MCF 10A (cell line): ENCODE measurements at regions not wholly inside any gene's neighbourhood (a gene's known extent, or its start where the extent isn't known, plus 50 kb on each side); places are given as distances from the start of the nearest gene placed in this dataset.

Experiments
- BruUV-seq: library from RNA; stranded (reverse); fragments of 400-500 nt; replicated peaks from 2 replicates; lab custom pipeline; 2021; lab: Mats Ljungman, UMichigan
- CTCF ChIA-PET: fragments of 300-600 bp; sonication (Branson Sonifier 250); formaldehyde crosslinking; extraction: SDS; loops from one replicate; lab custom pipeline; 2021; ENCODE audit warnings: antibody characterized with exemption, inconsistent platforms; lab: Yijun Ruan, JAX
- POLR2A ChIA-PET: fragments of 300-600, 350-650 bp; sonication (Branson Sonifier 250); formaldehyde crosslinking; extraction: SDS; loops from one replicate; lab custom pipeline; 2020; ENCODE audit warnings: antibody characterized with exemption, inconsistent platforms; lab: Yijun Ruan, JAX
- DNase-seq: peaks from one replicate; pipeline ENCODE4 v3.0.0-alpha.2; 2018; ENCODE audit not compliant: unreplicated experiment
- H3K27ac Mint-ChIP-seq: one replicate; pipeline ENCODE4 v1.8.0; 2022; ENCODE audit warnings: mild to moderate bottlenecking, low read depth, mixed read lengths; ENCODE audit not compliant: unreplicated experiment
- H3K27me3 Mint-ChIP-seq: one replicate; pipeline ENCODE4 v1.8.0; 2022; ENCODE audit warnings: mixed read lengths; ENCODE audit not compliant: insufficient read depth, unreplicated experiment
- H3K36me3 Mint-ChIP-seq: one replicate; pipeline ENCODE4 v1.8.0; 2022; ENCODE audit warnings: mild to moderate bottlenecking, moderate library complexity, mixed read lengths; ENCODE audit not compliant: insufficient read depth, unreplicated experiment
- H3K4me1 Mint-ChIP-seq: one replicate; pipeline ENCODE4 v1.8.0; 2022; ENCODE audit warnings: mixed read lengths; ENCODE audit not compliant: insufficient read depth, unreplicated experiment
- H3K4me3 Mint-ChIP-seq: one replicate; pipeline ENCODE4 v1.8.0; 2022; ENCODE audit warnings: mild to moderate bottlenecking, moderate library complexity, mixed read lengths; ENCODE audit not compliant: unreplicated experiment
- H3K9me3 Mint-ChIP-seq: one replicate; pipeline ENCODE4 v1.8.0; 2022; ENCODE audit warnings: mixed read lengths; ENCODE audit not compliant: unreplicated experiment
- CTCF ChIP-seq: fragments of 200-600 bp; IDR thresholded peaks from one replicate; pipeline ENCODE4 v1.8.0; 2022; ENCODE audit warnings: antibody characterized with exemption, mild to moderate bottlenecking; ENCODE audit not compliant: unreplicated experiment
- intact Hi-C: fragments of 100-400 bp; cut with micrococcal nuclease; formaldehyde crosslinking; loops from 2 replicates; pipeline ENCODE4 v1.14.1; 2022

DNA sequence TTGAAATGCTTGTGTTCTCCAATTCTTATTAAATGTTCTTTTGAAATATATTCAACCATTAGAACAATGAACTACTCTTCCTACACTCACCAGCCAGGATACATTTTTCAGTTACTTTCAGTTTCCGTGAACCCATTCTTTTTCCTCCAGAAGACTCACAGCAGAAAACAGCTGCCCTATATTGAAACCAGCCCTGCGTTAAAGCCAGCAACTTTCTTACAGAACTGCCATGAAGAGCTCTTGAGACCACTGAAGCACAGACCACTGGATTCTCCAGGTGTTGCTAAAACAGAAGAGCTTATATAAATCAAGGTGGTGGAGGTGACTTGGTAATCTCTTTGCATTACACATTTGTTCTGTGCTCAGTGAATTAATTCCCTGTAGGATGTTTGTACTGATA, 365.9 kb upstream of the C9orf72 start:
- DNase-seq: no peak
- H3K9me3 Mint-ChIP-seq: no peaks in the 10 kb centered on the region
- ChIA-PET CTCF (no interaction called here), POLR2A (no interaction called here)
- no peak overlapping the region for H3K27ac Mint-ChIP-seq
- peaks cover 36% of the 10 kb centered on the region for H3K27me3 Mint-ChIP-seq
- H3K4me1 Mint-ChIP-seq: no peaks in the 10 kb centered on the region
- no peak overlapping the region for H3K4me3 Mint-ChIP-seq
- H3K36me3 Mint-ChIP-seq: no peaks in the 10 kb centered on the region
- intact Hi-C loops: no loop called here
- no peak for TF ChIP-seq CTCF
- BruUV-seq: no TSS peak

DNA sequence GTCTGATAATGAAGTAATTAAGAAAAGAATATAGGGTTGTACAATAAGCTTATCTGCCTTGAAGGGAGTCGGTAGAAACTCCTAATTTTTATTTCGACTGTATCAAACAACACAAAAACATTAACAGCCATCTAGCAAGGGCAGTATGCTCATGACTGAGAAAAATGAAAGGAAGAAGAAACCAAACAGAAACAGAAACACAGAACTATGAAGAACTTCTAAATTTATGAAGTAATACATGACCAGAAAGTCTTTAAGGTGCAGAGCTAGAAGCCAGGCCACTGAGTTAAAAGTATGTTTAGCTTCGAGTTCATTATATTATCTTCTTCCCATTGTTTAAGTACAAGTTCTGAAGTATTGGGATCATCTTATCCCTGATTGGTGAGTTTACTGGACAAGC, 367.3 kb upstream of the C9orf72 start:
- H3K4me3 Mint-ChIP-seq: no peak overlapping the region
- DNase-seq: no peak
- H3K27me3 Mint-ChIP-seq: peaks cover 25% of the 10 kb centered on the region
- H3K4me1 Mint-ChIP-seq: no peaks in the 10 kb centered on the region
- POLR2A ChIA-PET: interaction anchor here (1.0 kb wide), 1 partner anchor 21 kb away, joined by 4 read pairs; no protein-coding TSS in a partner anchor
- TF ChIP-seq CTCF: no peak
- no TSS peak for BruUV-seq
- no peaks in the 10 kb centered on the region for H3K9me3 Mint-ChIP-seq
- CTCF ChIA-PET: no interaction called here
- no peak overlapping the region for H3K27ac Mint-ChIP-seq
- no peaks in the 10 kb centered on the region for H3K36me3 Mint-ChIP-seq
- intact Hi-C loops: loop anchor here (10.0 kb wide), 1 partner anchor 64 kb away; no protein-coding TSS in a partner anchor

- BruUV-seq: no TSS peak
- ChIA-PET CTCF (interaction anchor here (1.1 kb wide), 1 partner anchor 216 kb away, joined by 4 read pairs; no protein-coding TSS in a partner anchor), POLR2A (no interaction called here)
- no peak for DNase-seq
- Mint-ChIP-seq H3K4me3 (no peak overlapping the region), H3K36me3 (no peaks in the 10 kb centered on the region), H3K4me1 (no peaks in the 10 kb centered on the region), H3K27me3 (peaks cover 34% of the 10 kb centered on the region), H3K9me3 (no peaks in the 10 kb centered on the region), H3K27ac (no peak overlapping the region)
- intact Hi-C loops: loop anchor here (10.0 kb wide), 1 partner anchor 61 kb away; no protein-coding TSS in a partner anchor
- TF ChIP-seq CTCF: no peak
These were observed 370.2 kb upstream of the C9orf72 start for GRCh38 chr9:27943501-27943900.

GRCh38 chr9:27945386-27945785, 372.1 kb upstream of the C9orf72 start:
- H3K36me3 Mint-ChIP-seq: no peaks in the 10 kb centered on the region
- BruUV-seq: no TSS peak
- H3K27me3 Mint-ChIP-seq: peaks cover 53% of the 10 kb centered on the region
- H3K4me1 Mint-ChIP-seq: no peaks in the 10 kb centered on the region
- peak; percentile 18 for DNase-seq
- H3K4me3 Mint-ChIP-seq: no peak overlapping the region
- TF ChIP-seq CTCF: no peak
- intact Hi-C loops: loop anchor here (10.0 kb wide), 1 partner anchor 59 kb away; no protein-coding TSS in a partner anchor
- ChIA-PET CTCF (no interaction called here), POLR2A (no interaction called here)
- H3K9me3 Mint-ChIP-seq: no peaks in the 10 kb centered on the region
- no peak overlapping the region for H3K27ac Mint-ChIP-seq
